ENCODE measurements at regions not wholly inside any gene's neighbourhood (a gene's known extent, or its start where the extent isn't known, plus 50 kb on each side); places are given as distances from the start of the nearest gene placed in this dataset.

- no peak for TF ChIP-seq KIAA2018 (CRISPR knock-in tag; IDR thresholded peaks at IDR 0.05; ENCODE audit: borderline replicate concordance)
- no peak for TF ChIP-seq ZNF629 (CRISPR knock-in tag; conservative IDR thresholded peaks at IDR 0.05)
- no peak for TF ChIP-seq FOSL1 (CRISPR knock-in tag; IDR thresholded peaks at IDR 0.05; ENCODE audit: borderline replicate concordance)
- no peak for TF ChIP-seq RAD21 (CRISPR knock-in tag; IDR thresholded peaks at IDR 0.05)
- Histone ChIP-seq H3K36me3 (replicated peaks in 1 of 2; ENCODE audit: control insufficient read depth in 1 of 2, insufficient read depth in 2 of 2, low read length in 2 of 2) (no peaks in the 10 kb centered on the region), H3K27me3 (ENCODE audit: control insufficient read depth in 1 of 2, insufficient read depth in 2 of 2, low read length in 2 of 2) (no peaks in the 10 kb centered on the region; a peak in 1 of 5 replicates), H3K27ac (ENCODE audit: extremely low read length, insufficient read depth, low read length) (no peak overlapping the region), H4K20me1 (ENCODE audit: insufficient read depth, low read length) (no peaks in the 10 kb centered on the region), H3K79me2 (ENCODE audit: insufficient read depth, low read length) (no peaks in the 10 kb centered on the region), H3K4me2 (ENCODE audit: low read depth, low read length) (no peak overlapping the region), H3K4me3 (replicated peaks in 1 of 3; ENCODE audit: insufficient read depth in 1 of 3, low read depth in 2 of 3, low read length in 3 of 3) (no peak overlapping the region), H3K9ac (ENCODE audit: insufficient read depth, low read depth, low read length) (no peak overlapping the region), H3K9me3 (ENCODE audit: low read length) (no peaks in the 10 kb centered on the region), H3K4me1 (ENCODE audit: insufficient read depth, low read length) (no peaks in the 10 kb centered on the region), H2AFZ (ENCODE audit: low read length) (no peak overlapping the region)
- intact Hi-C loops (cut with micrococcal nuclease; ENCODE audit: unreplicated experiment) (no loop called here), in situ Hi-C loops (cut with HindIII; ENCODE audit: extremely low pct_ligation_motif_present, low pct_unique_long_range_greater_than_20kb) (no loop called here)
- POLR2A ChIA-PET: no interaction called here
- no peak for FAIRE-seq
- ATAC-seq: no peak
- DNase-seq (ENCODE audit: low spot score): no peak
- no TSS peak for BruUV-seq (replicated peaks)
- CTCF ChIA-PET (ENCODE audit: low intra/inter-chr PET ratio, low total read pairs): no interaction called here
- 8% methylated on average over 5 of the region's 5 CpGs for WGBS (ENCODE audit: low lambda C conversion rate)
Measured at GRCh38 chr18:70645971-70646370, 357.1 kb downstream of the SOCS6 start.

All from HepG2 (cell line).